Esophagus squamous epithelium (tissue), 4 donors: ENCODE measurements at regions not wholly inside any gene's neighbourhood (a gene's known extent, or its start where the extent isn't known, plus 50 kb on each side); places are given as distances from the start of the nearest gene placed in this dataset.

ENCODE experiments used
- CTCF ChIP-seq, 6 experiments: fragments of 450-650 bp in 4 of 6; fragments of 200-600 bp in 2 of 6; sonication (generic) in 2 of 6; IDR thresholded peaks; one replicate each; pipeline ENCODE4 v1.5.1; 2016 to 2019; ENCODE audit warnings: antibody characterized with exemption in 6 of 6, mild to moderate bottlenecking in 4 of 6, moderate library complexity in 4 of 6
- POLR2A ChIP-seq, 4 donors: fragments of 450-650 bp; IDR thresholded peaks; one replicate each; pipeline ENCODE4 v1.6.1; 2017; ENCODE audit warnings: antibody characterized with exemption in 4 of 4, mild to moderate bottlenecking in 4 of 4, moderate library complexity in 3 of 4

GRCh38 chr10:78759456-78760120 is 309.2 kb upstream of the ZMIZ1 start:
- no peak for TF ChIP-seq CTCF (IDR thresholded peaks at IDR 0.05)
- no peak for TF ChIP-seq POLR2A (IDR thresholded peaks at IDR 0.05)
